ENCODE measurements at regions not wholly inside any gene's neighbourhood (a gene's known extent, or its start where the extent isn't known, plus 50 kb on each side); places are given as distances from the start of the nearest gene placed in this dataset.
"Not testable (repeated sequence)": the region's sequence is repeated elsewhere in the genome, so short reads cannot be mapped to it uniquely, and the experiment has no call there.

DNA sequence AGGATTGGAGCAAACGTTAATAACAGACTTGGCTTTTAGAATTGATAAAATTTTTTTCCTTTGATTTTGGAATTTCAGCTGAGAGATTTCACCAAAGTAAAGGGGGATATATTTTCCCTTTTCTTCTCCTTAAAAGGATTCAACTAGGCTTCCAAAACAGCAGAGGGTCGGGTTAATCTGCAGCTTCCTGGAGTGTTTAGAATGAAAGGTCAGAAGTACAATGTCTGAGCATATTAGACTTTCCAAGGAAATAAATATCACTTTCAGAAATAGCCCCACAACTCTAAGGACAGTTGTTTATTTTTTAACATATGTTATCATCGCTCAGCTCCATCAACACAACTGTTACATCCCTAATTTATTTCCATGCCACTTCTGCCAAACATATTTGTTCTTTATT lies 1532.9 kb upstream of the RAG2 start:
- DNase-seq, result no peak
- H3K9ac ChIP-seq, result no peak overlapping the region
- no peaks in the 10 kb centered on the region for H3K79me2 ChIP-seq (ENCODE audit: insufficient read depth)
- H3K9me2 ChIP-seq (ENCODE audit: insufficient read depth), result no peaks in the 10 kb centered on the region
- TF ChIP-seq EZH2 (IDR thresholded peaks at IDR 0.05; ENCODE audit: insufficient read depth, poor library complexity, severe bottlenecking), result no peak
- TF ChIP-seq EZH2phosphoT487 (IDR thresholded peaks at IDR 0.05; ENCODE audit: insufficient read depth, low read depth), result no peak
- H3K27ac ChIP-seq, result no peak overlapping the region
- H3K27me3 ChIP-seq (replicated peaks; ENCODE audit: insufficient read depth), result no peaks in the 10 kb centered on the region
- no peak overlapping the region for H2AFZ ChIP-seq
- no peak overlapping the region for H3K4me3 ChIP-seq
- 0% methylated on average over 3 of the region's 3 CpGs for WGBS, 2 experiments (ENCODE audit: low coverage in 1 of 2, low lambda C conversion rate in 2 of 2, missing lambda C conversion rate in 2 of 2)
- H3K36me3 ChIP-seq (ENCODE audit: low read depth), result no peaks in the 10 kb centered on the region
- no peaks in the 10 kb centered on the region for H3K4me1 ChIP-seq (ENCODE audit: insufficient read depth)
- H4K20me1 ChIP-seq (ENCODE audit: insufficient read depth), result no peaks in the 10 kb centered on the region
- H3F3A ChIP-seq (ENCODE audit: insufficient read depth), result no peaks in the 10 kb centered on the region
- H3K9me3 ChIP-seq (ENCODE audit: low read depth), result no peaks in the 10 kb centered on the region
- H3K4me2 ChIP-seq (ENCODE audit: unreplicated experiment), result no peak overlapping the region
- in situ Hi-C loops (cut with MboI), result no loop called here

DNA sequence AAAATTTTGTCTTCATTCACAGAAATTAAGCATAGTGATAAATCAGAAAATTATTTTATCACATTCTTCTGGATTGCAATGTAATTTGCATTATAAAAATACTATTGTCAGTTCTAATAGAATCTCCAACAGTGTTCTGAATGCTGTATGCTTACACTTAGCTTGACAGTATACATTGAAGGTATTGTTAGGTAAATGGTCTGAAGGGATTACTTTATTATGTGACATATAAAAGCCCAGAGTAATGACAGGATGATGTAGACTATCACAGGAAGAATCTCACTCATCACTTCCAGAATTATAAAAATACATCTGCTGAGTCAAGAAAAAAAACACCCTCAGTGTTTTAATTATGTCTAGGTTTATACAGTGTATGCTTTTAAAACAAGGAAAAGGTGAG lies 1532.5 kb upstream of the RAG2 start:
- no peaks in the 10 kb centered on the region for H3K36me3 ChIP-seq (ENCODE audit: low read depth)
- H3K4me3 ChIP-seq, result no peak overlapping the region
- no peak overlapping the region for H2AFZ ChIP-seq
- H3K79me2 ChIP-seq (ENCODE audit: insufficient read depth), result no peaks in the 10 kb centered on the region
- H3K4me1 ChIP-seq (ENCODE audit: insufficient read depth), result no peaks in the 10 kb centered on the region
- H3K27ac ChIP-seq, result no peak overlapping the region
- no peak for DNase-seq
- in situ Hi-C loops (cut with MboI), result no loop called here
- no peaks in the 10 kb centered on the region for H3K9me2 ChIP-seq (ENCODE audit: insufficient read depth)
- TF ChIP-seq EZH2 (IDR thresholded peaks at IDR 0.05; ENCODE audit: insufficient read depth, poor library complexity, severe bottlenecking) (no peak), EZH2phosphoT487 (IDR thresholded peaks at IDR 0.05; ENCODE audit: insufficient read depth, low read depth) (no peak)
- no peaks in the 10 kb centered on the region for H3K27me3 ChIP-seq (replicated peaks; ENCODE audit: insufficient read depth)
- no peak overlapping the region for H3K4me2 ChIP-seq (ENCODE audit: unreplicated experiment)
- no peaks in the 10 kb centered on the region for H3K9me3 ChIP-seq (ENCODE audit: low read depth)
- H3F3A ChIP-seq (ENCODE audit: insufficient read depth), result no peaks in the 10 kb centered on the region
- H3K9ac ChIP-seq, result no peak overlapping the region
- no peaks in the 10 kb centered on the region for H4K20me1 ChIP-seq (ENCODE audit: insufficient read depth)

DNA sequence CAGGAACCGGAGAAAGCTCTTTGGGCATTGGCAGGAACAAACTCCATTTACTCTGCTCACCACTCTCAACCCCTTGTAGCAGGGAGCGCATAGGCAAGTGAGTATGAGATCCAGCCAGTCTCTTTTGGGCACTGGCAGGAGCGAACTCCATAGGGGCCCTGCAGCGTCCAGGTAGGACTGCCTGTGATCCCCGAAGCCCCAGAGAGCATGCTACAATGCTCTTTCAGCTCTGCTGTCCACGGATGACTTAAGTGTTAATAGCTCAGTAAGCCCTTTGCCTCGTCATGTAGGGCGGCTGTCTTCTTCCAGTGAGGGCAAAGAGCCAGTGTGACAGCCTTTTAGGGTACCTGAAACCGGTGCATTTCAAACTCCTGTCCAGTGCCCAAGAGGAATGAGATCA lies 1525.6 kb upstream of the RAG2 start:
- no peak for DNase-seq
- Histone ChIP-seq H4K20me1 (ENCODE audit: insufficient read depth) (no peaks in the 10 kb centered on the region), H3K36me3 (ENCODE audit: low read depth) (no peaks in the 10 kb centered on the region), H3K9ac (no peak overlapping the region), H3F3A (ENCODE audit: insufficient read depth) (no peaks in the 10 kb centered on the region), H3K27ac (no peak overlapping the region), H2AFZ (no peak overlapping the region), H3K4me2 (ENCODE audit: unreplicated experiment) (no peak overlapping the region), H3K79me2 (ENCODE audit: insufficient read depth) (no peaks in the 10 kb centered on the region), H3K9me2 (ENCODE audit: insufficient read depth) (no peaks in the 10 kb centered on the region), H3K9me3 (ENCODE audit: low read depth) (no peaks in the 10 kb centered on the region), H3K4me3 (no peak overlapping the region), H3K27me3 (replicated peaks; ENCODE audit: insufficient read depth) (no peaks in the 10 kb centered on the region), H3K4me1 (ENCODE audit: insufficient read depth) (no peaks in the 10 kb centered on the region)
- WGBS, 2 experiments (ENCODE audit: low coverage in 1 of 2, low lambda C conversion rate in 2 of 2, missing lambda C conversion rate in 2 of 2), result 14 to 17% methylated on average over 9 of the region's 9 CpGs
- TF ChIP-seq EZH2 (IDR thresholded peaks at IDR 0.05; ENCODE audit: insufficient read depth, poor library complexity, severe bottlenecking) (no peak), EZH2phosphoT487 (IDR thresholded peaks at IDR 0.05; ENCODE audit: insufficient read depth, low read depth) (no peak)
- in situ Hi-C loops (cut with MboI), result no loop called here

DNA sequence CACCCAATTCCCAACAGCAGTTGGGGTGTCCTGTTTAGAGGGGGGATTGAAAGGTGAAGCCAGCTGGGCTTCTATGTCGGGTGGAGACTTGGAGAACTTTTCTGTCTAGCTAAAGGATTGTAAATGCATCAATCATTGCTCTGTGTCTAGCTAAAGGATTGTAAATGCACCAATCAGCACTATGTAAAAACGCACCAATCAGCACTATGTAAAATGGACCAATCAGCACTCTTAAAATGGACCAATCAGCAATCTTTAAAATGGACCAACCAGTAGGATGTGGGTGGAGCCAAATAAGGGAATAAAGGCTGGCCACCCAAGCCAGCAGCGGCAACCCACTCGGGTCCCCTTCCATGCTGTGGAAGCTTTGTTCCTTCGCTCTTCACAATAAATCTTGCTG lies 1518.6 kb upstream of the RAG2 start:
- H3K36me3 ChIP-seq (ENCODE audit: low read depth); H3K4me3 ChIP-seq; DNase-seq; H3K9me2 ChIP-seq (ENCODE audit: insufficient read depth); H3K27me3 ChIP-seq (replicated peaks; ENCODE audit: insufficient read depth); in situ Hi-C loops (cut with MboI); H3K9ac ChIP-seq; H2AFZ ChIP-seq; H3K27ac ChIP-seq; H4K20me1 ChIP-seq (ENCODE audit: insufficient read depth); H3K79me2 ChIP-seq (ENCODE audit: insufficient read depth); H3K4me1 ChIP-seq (ENCODE audit: insufficient read depth); H3F3A ChIP-seq (ENCODE audit: insufficient read depth); H3K9me3 ChIP-seq (ENCODE audit: low read depth); H3K4me2 ChIP-seq (ENCODE audit: unreplicated experiment): not testable (repeated sequence)
- 39 to 43% methylated on average over 5 of the region's 5 CpGs for WGBS, 2 experiments (ENCODE audit: low coverage in 1 of 2, low lambda C conversion rate in 2 of 2, missing lambda C conversion rate in 2 of 2)

DNA sequence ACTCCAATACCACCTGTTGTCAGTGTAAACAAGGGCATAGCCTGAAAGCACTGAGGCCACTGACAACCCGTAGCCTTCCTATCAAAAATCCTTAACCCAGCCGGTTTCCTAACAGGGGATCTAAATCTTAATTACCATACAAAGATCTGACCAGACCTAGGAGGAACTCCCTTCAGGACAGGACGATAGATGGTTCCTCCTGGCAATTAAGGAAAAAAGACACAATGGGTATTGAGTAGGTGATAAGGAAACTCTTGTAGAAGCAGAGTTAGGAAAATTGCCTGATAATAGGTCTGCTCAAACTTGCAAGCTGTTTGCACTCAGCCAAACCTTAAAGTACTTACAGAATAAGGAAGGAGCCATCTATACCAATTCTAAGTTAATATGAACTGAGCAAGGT lies 1517.3 kb upstream of the RAG2 start:
- in situ Hi-C loops (cut with MboI); H3K4me3 ChIP-seq; H3K27ac ChIP-seq; H3K4me1 ChIP-seq (ENCODE audit: insufficient read depth); DNase-seq; H3K9me3 ChIP-seq (ENCODE audit: low read depth); H3K9ac ChIP-seq; H3K27me3 ChIP-seq (replicated peaks; ENCODE audit: insufficient read depth); H3K79me2 ChIP-seq (ENCODE audit: insufficient read depth); H3K9me2 ChIP-seq (ENCODE audit: insufficient read depth); H3F3A ChIP-seq (ENCODE audit: insufficient read depth); H3K4me2 ChIP-seq (ENCODE audit: unreplicated experiment); H4K20me1 ChIP-seq (ENCODE audit: insufficient read depth); H2AFZ ChIP-seq; H3K36me3 ChIP-seq (ENCODE audit: low read depth): not testable (repeated sequence)
- WGBS, 2 experiments (ENCODE audit: low coverage in 1 of 2, low lambda C conversion rate in 2 of 2, missing lambda C conversion rate in 2 of 2), result 13 to 23% methylated on average over 3 of the region's 3 CpGs

All from GM23248 (cell line).